Upper lobe of right lung (tissue), 1 donor: ENCODE measurements at regions not wholly inside any gene's neighbourhood (a gene's known extent, or its start where the extent isn't known, plus 50 kb on each side); places are given as distances from the start of the nearest gene placed in this dataset.

ENCODE experiments used
- ATAC-seq: fragments of 200-7000 bp; cut with Tn5 transposase; one replicate; pipeline ENCODE4 v1.9.1; 2020; ENCODE audit warnings: mild to moderate bottlenecking, moderate library complexity
- DNase-seq: peaks from one replicate; pipeline ENCODE4 v3.0.0-alpha.2; 2020
- H3K27ac ChIP-seq: fragments of 200-600 bp; one replicate; pipeline ENCODE4 v1.8.0; 2022
- H3K27me3 ChIP-seq: fragments of 200-600 bp; one replicate; pipeline ENCODE4 v1.8.0; 2022; ENCODE audit warnings: mild to moderate bottlenecking
- H3K36me3 ChIP-seq: fragments of 200-600 bp; one replicate; pipeline ENCODE4 v1.8.0; 2022
- H3K4me1 ChIP-seq: fragments of 200-600 bp; one replicate; pipeline ENCODE4 v1.8.0; 2022
- H3K4me3 ChIP-seq: fragments of 200-600 bp; one replicate; pipeline ENCODE4 v1.8.0; 2022; ENCODE audit warnings: mild to moderate bottlenecking
- H3K9me3 ChIP-seq: fragments of 200-600 bp; one replicate; pipeline ENCODE4 v1.8.0; 2022
- intact Hi-C: fragments of 100-400 bp; cut with DNase I; formaldehyde crosslinking; loops from one replicate; pipeline ENCODE4 v1.11.0; 2022
- TF ChIP-seq, protein P1 (sequence below): fragments of 200-600 bp; IDR thresholded peaks from one replicate; pipeline ENCODE4 v1.8.0; 2022; ENCODE audit warnings: antibody characterized with exemption
- donor health status: DM: no; HTN: yes; CAD: no; lungs with severe emphysema.

- intact Hi-C loops, result no loop called here
- no peaks in the 10 kb centered on the region for H3K4me1 ChIP-seq
- H3K27me3 ChIP-seq, result no peaks in the 10 kb centered on the region
- TF ChIP-seq, protein P1, sequence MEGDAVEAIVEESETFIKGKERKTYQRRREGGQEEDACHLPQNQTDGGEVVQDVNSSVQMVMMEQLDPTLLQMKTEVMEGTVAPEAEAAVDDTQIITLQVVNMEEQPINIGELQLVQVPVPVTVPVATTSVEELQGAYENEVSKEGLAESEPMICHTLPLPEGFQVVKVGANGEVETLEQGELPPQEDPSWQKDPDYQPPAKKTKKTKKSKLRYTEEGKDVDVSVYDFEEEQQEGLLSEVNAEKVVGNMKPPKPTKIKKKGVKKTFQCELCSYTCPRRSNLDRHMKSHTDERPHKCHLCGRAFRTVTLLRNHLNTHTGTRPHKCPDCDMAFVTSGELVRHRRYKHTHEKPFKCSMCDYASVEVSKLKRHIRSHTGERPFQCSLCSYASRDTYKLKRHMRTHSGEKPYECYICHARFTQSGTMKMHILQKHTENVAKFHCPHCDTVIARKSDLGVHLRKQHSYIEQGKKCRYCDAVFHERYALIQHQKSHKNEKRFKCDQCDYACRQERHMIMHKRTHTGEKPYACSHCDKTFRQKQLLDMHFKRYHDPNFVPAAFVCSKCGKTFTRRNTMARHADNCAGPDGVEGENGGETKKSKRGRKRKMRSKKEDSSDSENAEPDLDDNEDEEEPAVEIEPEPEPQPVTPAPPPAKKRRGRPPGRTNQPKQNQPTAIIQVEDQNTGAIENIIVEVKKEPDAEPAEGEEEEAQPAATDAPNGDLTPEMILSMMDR, result no peak
- no peak overlapping the region for H3K4me3 ChIP-seq
- ATAC-seq, result no peak
- no peak overlapping the region for H3K27ac ChIP-seq
- no peak for DNase-seq
- no peaks in the 10 kb centered on the region for H3K9me3 ChIP-seq
- no peaks in the 10 kb centered on the region for H3K36me3 ChIP-seq
These were observed 290.6 kb upstream of the ZNF608 start for GRCh38 chr5:125037020-125037419.

- ATAC-seq, result no peak
- H3K4me1 ChIP-seq, result no peaks in the 10 kb centered on the region
- H3K27me3 ChIP-seq, result no peaks in the 10 kb centered on the region
- no peaks in the 10 kb centered on the region for H3K36me3 ChIP-seq
- DNase-seq, result no peak
- H3K27ac ChIP-seq, result no peak overlapping the region
- TF ChIP-seq, protein P1, result no peak
- intact Hi-C loops, result no loop called here
- no peak overlapping the region for H3K4me3 ChIP-seq
- no peaks in the 10 kb centered on the region for H3K9me3 ChIP-seq
These were observed 291.1 kb upstream of the ZNF608 start for GRCh38 chr5:125037530-125037929.

GRCh38 chr5:125038477-125038876 lies 292.0 kb upstream of the ZNF608 start:
- no peaks in the 10 kb centered on the region for H3K27me3 ChIP-seq
- intact Hi-C loops, result no loop called here
- DNase-seq (no peak), ATAC-seq (no peak)
- no peak overlapping the region for H3K27ac ChIP-seq
- H3K4me3 ChIP-seq, result no peak overlapping the region
- peaks cover 2% of the 10 kb centered on the region for H3K4me1 ChIP-seq
- no peaks in the 10 kb centered on the region for H3K36me3 ChIP-seq
- TF ChIP-seq, protein P1, result no peak
- H3K9me3 ChIP-seq, result no peaks in the 10 kb centered on the region

- DNase-seq, result no peak
- peaks cover 6% of the 10 kb centered on the region for H3K4me1 ChIP-seq
- TF ChIP-seq, protein P1, result no peak
- intact Hi-C loops, result no loop called here
- H3K27ac ChIP-seq, result no peak overlapping the region
- H3K36me3 ChIP-seq, result no peaks in the 10 kb centered on the region
- H3K27me3 ChIP-seq, result no peaks in the 10 kb centered on the region
- H3K9me3 ChIP-seq, result no peaks in the 10 kb centered on the region
- no peak overlapping the region for H3K4me3 ChIP-seq
- ATAC-seq, result no peak
These were observed 295.4 kb upstream of the ZNF608 start for GRCh38 chr5:125041798-125042197.

- no peak for DNase-seq
These were observed 295.9 kb upstream of the ZNF608 start for GRCh38 chr5:125042261-125042890.

More at GRCh38 chr5:125042261-125042890, 295.9 kb upstream of the ZNF608 start:
- Histone ChIP-seq H3K27me3 (no peaks in the 10 kb centered on the region), H3K27ac (no peak overlapping the region), H3K4me1 (peaks cover 6% of the 10 kb centered on the region), H3K4me3 (no peak overlapping the region), H3K36me3 (no peaks in the 10 kb centered on the region), H3K9me3 (no peaks in the 10 kb centered on the region)
- ATAC-seq, result no peak
- intact Hi-C loops, result no loop called here
- TF ChIP-seq, protein P1, result no peak
